ENCODE measurements at regions not wholly inside any gene's neighbourhood (a gene's known extent, or its start where the extent isn't known, plus 50 kb on each side); places are given as distances from the start of the nearest gene placed in this dataset.

- Histone ChIP-seq H3K36me3 (no peaks in the 10 kb centered on the region), H3K4me1 (no peaks in the 10 kb centered on the region), H3K27me3 (ENCODE audit: low read depth) (peaks cover 49% of the 10 kb centered on the region), H3K9me3 (replicated peaks) (no peaks in the 10 kb centered on the region), H3K27ac (replicated peaks) (no peak overlapping the region), H3K4me3 (no peak overlapping the region)
- intact Hi-C loops (cut with micrococcal nuclease): no loop called here
- TF ChIP-seq, protein P1, sequence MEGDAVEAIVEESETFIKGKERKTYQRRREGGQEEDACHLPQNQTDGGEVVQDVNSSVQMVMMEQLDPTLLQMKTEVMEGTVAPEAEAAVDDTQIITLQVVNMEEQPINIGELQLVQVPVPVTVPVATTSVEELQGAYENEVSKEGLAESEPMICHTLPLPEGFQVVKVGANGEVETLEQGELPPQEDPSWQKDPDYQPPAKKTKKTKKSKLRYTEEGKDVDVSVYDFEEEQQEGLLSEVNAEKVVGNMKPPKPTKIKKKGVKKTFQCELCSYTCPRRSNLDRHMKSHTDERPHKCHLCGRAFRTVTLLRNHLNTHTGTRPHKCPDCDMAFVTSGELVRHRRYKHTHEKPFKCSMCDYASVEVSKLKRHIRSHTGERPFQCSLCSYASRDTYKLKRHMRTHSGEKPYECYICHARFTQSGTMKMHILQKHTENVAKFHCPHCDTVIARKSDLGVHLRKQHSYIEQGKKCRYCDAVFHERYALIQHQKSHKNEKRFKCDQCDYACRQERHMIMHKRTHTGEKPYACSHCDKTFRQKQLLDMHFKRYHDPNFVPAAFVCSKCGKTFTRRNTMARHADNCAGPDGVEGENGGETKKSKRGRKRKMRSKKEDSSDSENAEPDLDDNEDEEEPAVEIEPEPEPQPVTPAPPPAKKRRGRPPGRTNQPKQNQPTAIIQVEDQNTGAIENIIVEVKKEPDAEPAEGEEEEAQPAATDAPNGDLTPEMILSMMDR (IDR thresholded peaks at IDR 0.05; ENCODE audit: borderline replicate concordance): no peak
- DNase-seq: no peak
Observed at GRCh38 chr6:40778196-40778595, 191.0 kb upstream of the LRFN2 start.

- no peak for DNase-seq
- Histone ChIP-seq H3K27me3 (ENCODE audit: low read depth) (peaks cover 66% of the 10 kb centered on the region), H3K4me1 (no peaks in the 10 kb centered on the region), H3K9me3 (replicated peaks) (peaks cover 18% of the 10 kb centered on the region), H3K36me3 (no peaks in the 10 kb centered on the region), H3K4me3 (no peak overlapping the region), H3K27ac (replicated peaks) (no peak overlapping the region)
- intact Hi-C loops (cut with micrococcal nuclease): no loop called here
- TF ChIP-seq, protein P1 (IDR thresholded peaks at IDR 0.05; ENCODE audit: borderline replicate concordance): no peak
Observed at GRCh38 chr6:40774932-40775331, 187.8 kb upstream of the LRFN2 start.

DNA sequence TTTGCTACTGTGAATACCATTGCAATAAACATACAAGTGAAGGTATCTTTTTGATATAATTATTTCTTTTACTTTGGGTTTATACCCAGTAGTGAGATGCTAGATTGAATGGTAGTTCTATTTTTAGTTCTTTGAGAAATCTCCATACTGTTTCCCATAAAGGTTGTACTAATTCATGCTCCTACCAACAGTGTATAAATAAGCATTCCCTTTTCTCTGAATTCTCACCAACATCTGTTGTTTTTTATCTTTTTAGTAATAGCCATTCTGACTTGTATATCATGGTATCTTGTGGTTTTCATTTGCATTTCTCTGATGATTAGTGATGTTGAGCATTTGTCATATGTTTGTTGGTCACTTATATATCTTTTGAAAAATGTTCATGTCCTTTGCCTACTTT lies 183.6 kb upstream of the LRFN2 start:
- H3K27ac ChIP-seq (replicated peaks): no peak overlapping the region
- TF ChIP-seq, protein P1 (IDR thresholded peaks at IDR 0.05; ENCODE audit: borderline replicate concordance): no peak
- no peak overlapping the region for H3K4me3 ChIP-seq
- peaks cover 18% of the 10 kb centered on the region for H3K9me3 ChIP-seq (replicated peaks)
- DNase-seq: no peak
- peaks cover 43% of the 10 kb centered on the region for H3K27me3 ChIP-seq (ENCODE audit: low read depth)
- no peaks in the 10 kb centered on the region for H3K36me3 ChIP-seq
- intact Hi-C loops (cut with micrococcal nuclease): no loop called here
- no peaks in the 10 kb centered on the region for H3K4me1 ChIP-seq

GRCh38 chr6:40764726-40765125 lies 177.6 kb upstream of the LRFN2 start:
- Histone ChIP-seq H3K27me3 (ENCODE audit: low read depth) (peaks cover 4% of the 10 kb centered on the region), H3K4me1 (peaks cover 11% of the 10 kb centered on the region), H3K27ac (replicated peaks) (no peak overlapping the region), H3K4me3 (no peak overlapping the region), H3K9me3 (replicated peaks) (no peaks in the 10 kb centered on the region), H3K36me3 (no peaks in the 10 kb centered on the region)
- TF ChIP-seq, protein P1 (IDR thresholded peaks at IDR 0.05; ENCODE audit: borderline replicate concordance): no peak
- intact Hi-C loops (cut with micrococcal nuclease): no loop called here
- DNase-seq: no peak

DNA sequence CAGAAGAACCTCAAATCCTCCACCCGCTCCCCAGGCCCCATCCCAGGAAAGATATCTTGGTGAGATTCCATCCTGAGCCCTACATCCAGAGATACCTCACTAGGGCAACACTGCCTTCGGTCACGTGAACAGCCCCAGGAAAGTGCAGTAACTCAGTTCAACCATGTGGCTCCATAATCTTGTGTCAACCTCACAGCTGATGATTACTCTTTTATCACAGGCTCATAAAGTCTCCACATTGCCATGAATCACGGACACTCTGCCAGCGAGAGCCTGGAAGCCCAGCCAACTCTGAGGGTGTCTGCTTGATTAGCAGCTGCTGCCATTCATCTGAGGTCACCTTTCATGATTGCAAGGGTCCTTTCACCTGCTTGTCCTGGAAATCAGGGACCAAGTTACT lies 175.8 kb upstream of the LRFN2 start:
- no peaks in the 10 kb centered on the region for H3K9me3 ChIP-seq (replicated peaks)
- H3K4me1 ChIP-seq: peaks cover 16% of the 10 kb centered on the region
- H3K36me3 ChIP-seq: no peaks in the 10 kb centered on the region
- peaks cover 7% of the 10 kb centered on the region for H3K27me3 ChIP-seq (ENCODE audit: low read depth)
- no peak overlapping the region for H3K27ac ChIP-seq (replicated peaks)
- no peak overlapping the region for H3K4me3 ChIP-seq
- intact Hi-C loops (cut with micrococcal nuclease): no loop called here
- TF ChIP-seq, protein P1 (IDR thresholded peaks at IDR 0.05; ENCODE audit: borderline replicate concordance): no peak
- DNase-seq: peak; percentile 62

GRCh38 chr6:40760887-40761286 lies 173.7 kb upstream of the LRFN2 start:
- Histone ChIP-seq H3K36me3 (no peaks in the 10 kb centered on the region), H3K9me3 (replicated peaks) (no peaks in the 10 kb centered on the region), H3K27ac (replicated peaks) (no peak overlapping the region), H3K27me3 (ENCODE audit: low read depth) (peaks cover 25% of the 10 kb centered on the region), H3K4me3 (no peak overlapping the region), H3K4me1 (peaks cover 16% of the 10 kb centered on the region)
- no peak for DNase-seq
- TF ChIP-seq, protein P1 (IDR thresholded peaks at IDR 0.05; ENCODE audit: borderline replicate concordance): no peak
- intact Hi-C loops (cut with micrococcal nuclease): no loop called here

Data from left ventricle myocardium inferior (tissue), 1 donor.